SHP77 treated with DMSO at 0.1 percent for 48 hours (cell line): ENCODE measurements at regions not wholly inside any gene's neighbourhood (a gene's known extent, or its start where the extent isn't known, plus 50 kb on each side); places are given as distances from the start of the nearest gene placed in this dataset.

Experiments used
- DNase-seq: peaks from one replicate; lab custom pipeline; 2025; lab: John Stamatoyannopoulos, UW

DNA sequence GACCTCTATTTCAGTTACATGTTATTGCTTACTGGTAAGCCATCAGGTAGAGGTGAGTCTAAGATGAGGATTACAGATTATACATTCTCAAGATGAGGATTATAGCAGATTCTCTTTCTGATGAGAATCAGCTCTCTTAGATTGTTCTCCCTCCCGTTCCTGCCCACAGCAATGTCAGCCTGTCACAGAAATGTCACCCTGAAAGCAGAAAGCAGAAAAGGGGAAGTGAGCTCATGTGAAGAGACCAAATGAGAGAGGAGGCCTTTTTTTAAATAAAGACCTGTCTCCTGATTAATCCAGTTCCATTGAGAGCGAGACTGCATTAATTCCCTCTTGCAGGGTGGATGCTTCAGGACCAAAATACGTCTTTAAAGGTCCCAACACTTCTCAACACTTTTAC lies 445.6 kb downstream of the KCTD12 start:
- no peak for DNase-seq

DNA sequence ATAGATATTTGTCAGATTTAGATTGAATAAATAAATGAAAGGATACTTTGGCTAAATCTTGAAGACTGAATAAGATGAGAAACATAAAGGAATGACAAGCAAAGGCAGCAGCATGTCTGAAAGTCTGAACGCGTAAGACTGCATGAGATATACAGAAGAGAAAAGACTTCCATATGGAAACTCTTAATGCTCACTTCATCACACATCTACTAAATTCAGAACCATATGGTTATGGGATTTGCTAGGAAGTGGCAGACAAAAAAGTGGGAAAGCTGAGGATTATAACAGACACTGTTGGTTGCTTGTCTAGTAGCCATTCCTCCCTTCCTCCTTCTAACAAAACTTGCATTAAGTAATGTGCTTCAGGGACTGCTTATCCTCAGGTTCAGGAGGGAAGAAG lies 446.7 kb downstream of the KCTD12 start:
- no peak for DNase-seq

DNA sequence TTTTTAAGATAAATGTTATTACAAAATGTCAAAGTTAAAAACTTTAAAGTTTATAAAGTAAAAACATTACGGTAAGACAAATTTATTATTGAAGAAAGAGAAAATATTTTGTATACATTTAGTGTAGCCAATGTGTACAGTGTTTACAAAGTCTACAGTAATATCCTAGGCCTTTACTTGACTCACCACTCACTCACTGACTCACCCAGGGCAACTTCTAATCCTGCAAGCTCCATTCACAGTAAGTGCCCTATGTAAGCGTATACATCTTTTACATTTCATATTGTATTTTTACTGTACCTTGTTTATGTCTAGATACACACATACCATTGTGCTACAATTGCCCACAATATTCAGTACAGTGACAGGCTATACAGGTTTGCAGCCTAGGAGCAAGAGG lies 448.2 kb downstream of the KCTD12 start:
- no peak for DNase-seq

DNA sequence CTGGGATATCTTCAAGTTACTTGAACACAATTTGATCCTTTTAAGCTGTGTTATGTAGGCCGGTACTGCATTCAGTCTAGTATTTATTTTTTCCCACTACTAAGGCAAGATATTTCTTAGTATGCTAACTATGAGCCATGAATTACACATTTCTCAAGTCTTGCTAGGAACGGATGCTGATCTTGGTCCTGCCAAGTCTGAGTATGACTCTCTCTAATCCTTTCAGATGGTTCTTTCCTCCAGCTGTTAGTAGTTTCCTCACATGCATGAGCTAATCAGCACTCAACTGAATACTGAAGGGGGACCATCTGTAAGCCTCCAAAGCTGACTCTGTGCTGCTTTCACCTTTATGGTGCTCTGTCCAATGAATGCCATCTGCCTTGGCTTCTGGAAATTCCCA lies 460.3 kb downstream of the KCTD12 start:
- DNase-seq = no peak

DNA sequence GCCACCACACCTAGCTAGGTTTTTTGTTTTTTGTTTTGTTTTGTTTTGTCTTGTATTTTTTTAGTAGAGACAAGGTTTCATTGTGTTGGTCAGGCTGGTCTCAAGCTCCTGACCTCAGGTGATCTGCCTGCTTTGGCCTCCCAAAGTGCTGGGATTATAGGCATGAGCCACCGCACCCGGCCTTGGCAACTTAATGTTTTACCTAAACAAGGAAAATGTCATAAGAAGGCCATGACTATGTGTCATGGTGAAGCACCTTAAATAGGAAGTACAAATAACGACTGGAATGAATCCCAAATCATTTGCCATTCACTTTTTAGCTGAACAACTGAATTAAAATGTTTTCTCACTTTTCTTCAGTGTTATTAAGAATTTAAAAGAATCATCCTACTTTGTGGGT lies 465.2 kb downstream of the KCTD12 start:
- no peak for DNase-seq

DNA sequence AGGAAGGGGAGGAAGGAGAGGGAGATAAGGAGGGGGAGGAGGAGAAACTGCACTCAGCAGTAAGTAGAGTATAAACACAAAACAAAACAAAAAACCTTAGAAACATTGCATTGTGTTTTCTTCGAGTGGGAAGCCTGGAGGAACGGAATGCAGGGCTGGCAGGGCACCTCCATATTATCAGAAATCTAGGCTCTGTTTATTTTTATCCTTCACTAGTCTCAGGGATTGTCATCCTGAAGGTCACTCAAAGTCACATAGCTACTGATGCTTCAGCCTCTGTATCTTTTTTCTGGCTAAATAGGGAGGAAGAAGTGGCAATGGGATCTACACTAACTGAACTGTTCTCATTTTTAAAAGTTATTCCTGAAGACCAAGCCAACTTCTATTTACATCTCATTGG lies 467.8 kb downstream of the KCTD12 start:
- no peak for DNase-seq

DNA sequence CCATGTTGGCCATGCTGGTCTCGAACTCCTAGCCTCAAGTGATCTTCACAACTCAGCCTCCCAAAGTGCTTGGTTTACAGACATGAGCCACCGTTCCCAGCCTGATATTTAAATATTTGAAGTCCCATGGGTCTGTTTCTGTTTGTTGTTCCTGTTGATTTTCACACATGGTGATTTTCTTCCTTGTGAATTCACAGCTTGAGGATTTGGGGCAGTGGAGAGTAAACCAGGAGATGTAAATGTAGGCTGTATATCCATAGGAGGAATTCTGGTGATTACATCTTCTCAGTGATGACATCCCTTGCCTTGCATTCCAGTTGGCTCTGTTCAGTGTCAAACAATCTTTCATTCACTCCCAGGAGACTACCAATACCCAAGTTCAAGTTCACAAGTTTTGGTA lies 471.9 kb downstream of the KCTD12 start:
- no peak for DNase-seq

DNA sequence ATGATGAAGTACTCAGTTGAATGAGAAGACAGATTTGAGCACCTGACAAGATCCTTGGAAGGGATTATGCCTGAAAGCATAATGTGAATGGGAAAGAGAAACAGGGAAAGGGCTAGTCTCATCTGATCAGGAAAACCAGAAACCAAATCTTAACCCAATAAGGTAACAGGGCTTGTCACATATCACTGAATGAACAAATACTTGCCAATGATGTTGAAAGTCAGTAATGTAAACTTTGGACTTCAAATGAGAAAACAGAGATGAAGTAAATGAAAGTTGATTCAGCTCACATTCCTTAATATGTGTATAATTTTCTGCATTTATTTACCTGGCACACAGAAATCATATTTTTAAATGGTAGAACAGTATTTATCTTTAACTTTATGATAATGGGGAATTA lies 480.0 kb downstream of the KCTD12 start:
- DNase-seq = no peak

DNA sequence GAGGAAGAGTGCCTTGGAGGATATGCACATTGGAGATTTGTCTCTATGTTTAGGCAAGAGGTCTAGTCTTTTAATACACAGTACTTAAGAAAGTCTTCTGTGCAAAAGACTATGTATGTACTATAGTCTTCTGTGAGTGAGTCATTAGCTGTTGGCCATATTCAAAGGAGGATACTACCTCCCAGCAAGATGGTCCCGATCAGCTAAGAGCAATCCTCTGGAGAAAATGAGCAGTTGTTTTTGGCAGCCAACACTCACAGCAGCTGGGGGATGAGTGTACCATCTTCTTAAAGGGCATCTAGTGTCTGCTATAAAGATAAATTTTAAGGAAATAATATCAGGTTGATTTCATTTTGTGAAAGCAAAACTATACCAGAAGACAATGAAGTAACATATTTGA lies 487.8 kb downstream of the KCTD12 start:
- no peak for DNase-seq

DNA sequence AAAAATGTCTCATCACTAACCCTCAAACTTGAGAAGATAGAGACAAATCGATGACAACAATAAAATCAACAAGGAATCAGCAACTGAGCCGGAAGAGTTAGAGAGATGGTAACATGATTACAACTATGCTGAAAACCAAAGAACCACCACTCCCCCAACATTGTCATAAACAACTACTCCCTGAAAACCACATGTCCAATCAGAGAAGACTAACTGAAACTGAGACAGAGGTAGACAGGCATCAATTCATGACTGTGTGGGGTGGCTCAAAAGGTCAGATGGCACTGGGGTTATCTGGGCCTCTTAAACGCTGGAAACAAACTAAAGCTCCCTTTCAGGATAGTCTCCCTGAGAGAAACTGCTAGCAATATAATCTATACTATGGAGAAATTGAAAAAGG lies 488.8 kb downstream of the KCTD12 start:
- no peak for DNase-seq

DNA sequence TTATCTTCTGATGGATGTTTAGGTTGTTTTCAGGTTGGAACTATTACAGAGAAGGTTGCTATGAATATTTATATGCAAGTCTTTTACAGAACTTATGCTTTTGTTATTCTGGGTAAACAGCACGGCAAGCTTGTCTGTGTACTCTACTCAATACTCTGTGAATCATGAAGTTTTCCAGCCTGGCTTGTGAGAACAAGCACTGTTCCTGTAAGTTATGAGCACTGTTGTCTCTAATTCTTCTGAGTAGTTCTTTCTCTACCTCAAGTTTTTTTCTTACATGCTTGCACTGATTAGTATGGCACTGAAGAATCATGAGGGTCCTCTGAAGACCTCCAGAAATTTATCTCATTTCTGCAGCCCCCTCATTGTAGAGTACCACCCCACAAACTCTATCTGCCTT lies 496.9 kb downstream of the KCTD12 start:
- DNase-seq = no peak

DNA sequence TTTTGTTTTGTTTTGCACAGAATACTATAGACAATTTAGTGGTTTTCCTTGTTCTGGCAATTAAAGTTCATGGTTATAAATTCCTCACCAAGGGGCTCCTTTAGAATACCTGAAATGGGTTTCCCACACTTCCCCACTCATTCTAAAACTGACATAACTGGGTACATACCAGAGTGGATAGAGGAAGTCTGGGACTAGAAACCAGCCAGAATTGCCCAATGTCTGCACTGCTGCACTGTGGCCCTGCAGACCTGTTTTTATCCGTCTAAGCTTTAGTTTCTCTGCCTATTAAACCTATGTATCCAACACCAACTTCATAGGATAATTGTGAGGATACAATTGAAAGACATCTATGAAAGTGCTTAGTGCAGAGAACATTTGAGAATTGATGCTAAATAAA lies 498.6 kb downstream of the KCTD12 start:
- DNase-seq = no peak

DNA sequence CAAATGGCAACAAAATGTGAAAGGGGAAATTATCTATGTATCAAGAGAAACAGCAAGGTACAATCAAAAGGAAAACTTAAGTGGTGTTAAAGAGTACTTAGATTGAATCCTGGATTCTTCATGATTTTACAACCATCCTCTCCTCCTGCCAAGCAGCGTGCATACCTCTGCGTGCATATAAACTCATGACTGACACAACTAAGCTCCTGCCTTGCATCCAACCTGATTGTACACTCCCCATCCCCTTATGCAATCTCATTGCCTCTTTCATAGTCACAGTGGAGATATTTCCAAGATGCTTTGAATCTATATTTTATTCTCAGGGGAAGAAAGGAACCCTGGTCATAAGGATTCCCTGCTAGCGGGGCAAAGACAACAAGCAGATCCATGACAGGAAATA lies 499.9 kb downstream of the KCTD12 start:
- no peak for DNase-seq

DNA sequence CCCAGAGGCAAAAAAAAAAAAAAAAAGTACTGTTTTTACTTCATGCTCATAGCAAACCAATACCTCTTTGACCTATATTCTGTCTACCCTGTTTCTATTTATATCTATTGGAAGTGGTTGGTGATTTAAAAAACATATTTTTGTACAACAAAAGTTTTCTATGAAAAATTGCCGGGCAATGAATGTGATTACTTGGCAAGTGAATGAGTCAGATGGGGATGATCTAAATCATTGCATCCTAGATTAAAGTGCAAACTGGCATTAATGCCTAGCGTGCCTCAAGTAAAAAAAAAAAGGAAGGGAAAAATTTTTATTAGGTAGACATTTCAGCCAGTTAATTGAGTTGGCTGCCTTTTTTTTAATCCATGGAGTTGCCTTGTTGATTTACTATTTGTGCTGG lies 500.6 kb downstream of the KCTD12 start:
- no peak for DNase-seq

DNA sequence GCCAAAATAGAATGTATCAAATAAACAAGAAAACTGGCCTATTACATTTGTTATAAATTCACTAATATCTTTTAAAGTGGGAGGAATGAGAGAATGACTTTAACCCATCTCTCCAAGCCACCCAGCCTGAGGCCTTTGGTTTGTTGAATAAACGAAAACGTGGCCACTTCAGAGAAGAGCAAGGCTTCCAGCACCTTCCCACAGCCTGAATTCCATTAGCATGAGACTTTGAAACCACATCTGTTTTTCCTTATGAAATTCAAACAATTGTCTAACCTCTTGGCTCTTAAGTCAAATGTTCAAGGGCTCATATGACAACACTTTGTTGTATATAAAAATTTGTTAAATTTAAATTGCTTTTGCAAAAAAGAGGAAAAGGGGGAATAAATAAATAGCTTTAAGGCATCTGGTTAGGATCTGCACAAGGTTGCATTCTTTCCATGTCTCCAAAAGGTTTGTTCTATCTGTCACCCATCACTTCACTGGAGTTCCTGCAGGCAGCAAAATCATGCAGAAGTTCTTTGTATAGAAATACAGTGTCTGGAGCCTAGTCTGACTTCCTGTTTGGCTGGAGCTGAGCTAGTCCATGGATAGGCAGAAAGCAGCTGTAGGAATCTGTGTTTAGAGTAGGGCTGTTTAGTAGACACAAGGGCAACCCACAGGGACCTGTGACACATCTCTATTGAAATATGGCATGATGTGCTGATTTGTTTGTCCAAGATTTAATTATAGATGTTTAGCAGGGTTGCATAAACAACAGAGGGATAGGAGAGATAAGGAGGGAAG lies 502.3 kb downstream of the KCTD12 start:
- peak; percentile 2 for DNase-seq

DNA sequence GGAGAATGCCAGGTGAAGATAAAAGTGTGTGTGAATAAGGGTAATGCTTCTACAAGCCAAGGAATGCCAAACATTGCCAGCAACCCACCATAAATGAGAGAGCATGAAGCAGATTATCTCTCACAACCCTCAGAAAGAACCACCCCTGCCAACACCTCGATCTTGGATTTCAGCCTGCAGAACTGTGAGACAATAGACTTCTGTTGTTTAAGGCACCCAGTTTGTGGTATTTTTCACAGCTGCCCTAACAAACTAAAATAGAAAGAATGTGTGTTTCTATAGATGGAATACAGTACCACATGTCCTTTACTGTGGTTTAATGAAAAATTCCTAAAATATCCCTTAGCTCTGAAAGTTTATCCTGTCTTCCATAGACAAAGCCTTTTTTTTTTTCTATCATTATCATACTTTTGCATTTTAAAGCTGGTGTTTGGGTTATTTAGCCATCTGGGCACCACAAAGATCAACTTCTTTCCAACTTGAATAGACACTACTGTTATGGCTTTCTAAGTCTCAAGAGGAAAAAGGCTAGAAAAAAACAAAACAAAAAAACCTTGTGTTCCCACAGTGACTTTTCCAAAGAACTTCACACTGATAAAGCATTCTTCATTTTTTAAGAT lies 505.6 kb downstream of the KCTD12 start:
- DNase-seq = no peak

DNA sequence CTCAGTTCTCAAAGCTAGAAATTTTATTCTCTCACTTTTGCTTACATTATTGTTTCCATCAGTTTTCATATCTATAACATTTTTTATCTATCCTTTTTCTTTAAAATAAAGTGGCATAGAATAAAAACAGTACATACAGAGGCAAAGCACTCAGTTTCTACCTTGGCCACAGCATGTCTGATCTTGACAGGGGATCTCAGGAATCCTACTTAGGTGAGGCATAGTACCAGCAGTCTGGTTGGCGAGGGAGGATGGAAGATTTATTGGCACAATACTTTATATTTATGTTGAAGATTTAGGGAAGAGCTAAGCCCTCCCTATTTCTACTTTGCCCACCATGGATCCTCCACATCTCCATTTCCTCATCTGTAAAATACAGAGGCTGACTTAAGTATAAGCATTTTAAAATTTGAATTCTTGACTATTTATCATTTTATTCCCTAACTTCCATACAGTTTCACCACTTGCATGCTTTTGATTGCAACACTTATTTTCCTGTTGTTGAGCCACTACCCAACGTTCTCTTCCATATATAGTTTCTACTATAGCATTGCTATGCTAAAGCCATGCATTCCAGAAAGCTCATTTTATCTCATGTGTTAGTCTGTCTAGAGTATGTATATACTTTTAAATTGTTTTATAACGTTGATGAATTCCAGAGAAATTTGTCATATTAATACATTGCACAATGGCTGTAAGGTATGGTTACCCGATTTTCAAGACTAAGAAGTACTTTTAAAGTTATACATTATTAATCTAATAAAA lies 506.7 kb downstream of the KCTD12 start:
- DNase-seq = no peak

DNA sequence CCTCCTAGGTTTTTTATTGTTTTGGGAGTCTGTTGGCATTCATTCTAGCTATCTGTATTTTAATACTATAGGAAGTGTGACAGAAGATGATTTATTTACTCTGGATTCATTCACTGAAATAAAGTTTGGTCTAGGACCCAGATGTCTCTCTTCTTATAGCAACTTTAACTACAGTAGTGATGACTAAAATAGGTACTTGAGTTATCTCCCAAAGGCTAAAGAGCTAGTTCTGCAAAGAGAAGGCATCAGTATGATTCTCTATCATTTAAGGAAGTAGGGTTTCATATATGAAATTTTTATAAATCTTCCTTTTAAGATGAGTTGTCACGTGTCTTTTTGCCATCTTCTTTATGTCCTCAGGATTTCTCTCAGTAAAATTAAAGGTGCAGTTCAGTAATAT lies 507.4 kb downstream of the KCTD12 start:
- no peak for DNase-seq

DNA sequence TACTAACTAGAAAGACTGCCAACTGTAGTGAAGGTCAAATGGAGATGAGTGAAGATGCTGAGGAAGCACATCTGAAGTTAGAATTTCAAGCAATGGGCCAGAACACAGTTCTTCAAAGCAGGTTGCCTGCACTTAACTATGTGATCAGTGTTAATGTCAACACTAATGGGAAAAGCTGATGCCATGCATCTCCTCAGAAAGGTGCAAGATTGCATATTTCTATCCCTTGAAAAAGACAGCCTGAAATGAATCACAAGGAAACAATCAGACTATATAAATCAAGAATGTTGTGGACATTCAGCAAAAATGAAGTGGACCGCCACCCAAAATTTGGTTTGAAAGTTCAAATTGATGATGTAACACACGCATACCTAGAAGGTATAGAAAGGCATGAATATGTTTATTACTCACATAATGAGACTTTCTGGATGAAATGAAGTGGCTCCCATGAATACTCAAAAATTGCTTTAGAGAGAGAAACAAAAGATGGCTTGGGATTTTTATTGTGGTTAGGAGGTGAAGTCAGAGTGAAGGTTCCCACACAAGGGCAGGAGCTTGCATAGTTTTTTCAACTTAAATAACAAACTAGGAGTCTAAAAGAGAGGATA lies 522.4 kb downstream of the KCTD12 start:
- no peak for DNase-seq

DNA sequence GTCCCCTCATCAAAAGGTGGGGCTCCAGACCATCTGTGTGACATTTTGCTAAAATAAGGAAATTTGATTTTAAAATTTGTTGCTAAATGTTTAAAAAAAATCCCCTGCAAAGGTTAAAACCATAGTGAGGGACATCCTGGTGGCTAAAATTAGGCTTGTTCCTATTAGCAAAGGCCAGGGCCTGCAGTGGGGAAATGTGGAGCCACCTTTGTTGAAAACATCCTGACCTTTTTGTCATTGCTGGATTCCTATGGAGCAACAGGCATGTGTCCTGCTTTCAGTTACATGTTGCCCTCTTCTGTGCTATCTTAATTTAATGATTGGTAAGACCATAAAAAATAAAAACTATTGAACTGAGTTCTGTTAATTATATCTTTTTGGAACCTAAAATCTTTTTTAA lies 524.3 kb downstream of the KCTD12 start:
- DNase-seq = no peak

DNA sequence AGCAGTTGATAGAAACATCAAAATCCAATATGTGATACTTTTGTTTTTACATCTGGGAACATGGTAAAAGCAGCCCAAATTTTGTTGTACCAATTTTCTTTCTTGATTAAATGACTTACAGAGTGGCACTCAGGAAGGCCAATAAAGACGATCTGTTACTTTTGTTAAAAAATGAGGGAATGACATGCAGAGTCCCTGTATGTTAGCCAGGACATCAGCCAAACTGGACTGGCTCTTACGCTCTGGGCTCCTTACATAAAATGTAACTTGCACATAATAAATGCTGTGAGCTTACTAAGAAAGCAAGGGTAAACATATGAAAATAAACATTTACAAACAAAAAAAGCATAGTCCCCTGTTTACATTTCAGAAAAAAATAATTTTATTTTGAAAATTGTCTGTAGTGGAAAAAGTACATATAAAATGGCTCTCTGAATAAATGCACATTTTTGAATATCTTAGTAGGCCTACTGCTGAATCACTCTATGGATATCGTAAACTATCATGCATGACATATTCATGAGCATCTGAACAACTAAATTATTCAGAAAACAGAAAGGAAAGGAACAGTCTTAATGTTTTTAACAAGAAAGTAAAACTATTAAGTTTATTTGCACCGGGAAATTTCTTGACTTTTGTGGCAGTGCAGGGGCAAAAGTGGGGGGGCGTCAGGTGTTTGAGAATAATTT lies 534.5 kb downstream of the KCTD12 start:
- DNase-seq = no peak

DNA sequence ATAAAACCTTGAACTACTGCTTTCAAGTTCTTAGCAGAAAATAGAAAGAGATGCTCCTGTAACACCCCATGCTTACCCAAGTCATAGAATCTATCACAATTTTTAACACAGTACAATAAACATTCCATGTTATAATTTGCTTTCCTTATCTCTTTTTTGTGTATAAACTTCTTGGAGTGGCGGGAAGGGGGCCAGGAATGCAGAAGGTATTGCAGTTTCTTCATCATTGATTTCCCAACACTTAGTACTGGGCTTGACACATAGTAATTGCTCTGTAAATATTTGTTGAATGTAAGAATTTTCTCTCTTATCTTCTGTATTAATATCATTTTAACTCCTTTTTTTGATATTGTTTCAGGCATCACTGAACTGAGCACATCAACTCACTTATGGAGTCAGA lies 535.8 kb downstream of the KCTD12 start:
- DNase-seq = no peak
